ENCODE measurements at regions not wholly inside any gene's neighbourhood (a gene's known extent, or its start where the extent isn't known, plus 50 kb on each side); places are given as distances from the start of the nearest gene placed in this dataset.
A peak's percentile ranks its signal among the peaks of the same experiment; 100 is the strongest.

DNA sequence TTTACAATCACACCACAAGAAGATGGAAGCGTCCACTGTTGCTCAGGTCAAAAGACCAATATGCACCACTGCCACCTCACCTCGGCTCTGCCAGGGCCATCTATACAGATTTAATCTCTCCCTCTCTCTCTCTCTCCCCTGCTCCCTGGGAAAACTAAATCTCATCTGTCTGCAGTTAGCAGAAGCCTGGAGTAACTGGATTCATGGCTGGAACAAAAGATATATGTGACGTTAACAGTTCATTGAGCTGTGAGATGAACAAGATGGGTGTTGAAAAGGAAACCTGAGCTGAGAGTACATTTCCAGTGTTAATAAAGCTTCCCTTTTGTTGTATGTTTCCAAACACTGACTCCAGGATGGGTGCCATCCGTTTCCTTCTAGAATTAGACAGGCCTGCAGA is 369.7 kb downstream of the CDK5RAP2 start:
- no peak for DNase-seq

DNA sequence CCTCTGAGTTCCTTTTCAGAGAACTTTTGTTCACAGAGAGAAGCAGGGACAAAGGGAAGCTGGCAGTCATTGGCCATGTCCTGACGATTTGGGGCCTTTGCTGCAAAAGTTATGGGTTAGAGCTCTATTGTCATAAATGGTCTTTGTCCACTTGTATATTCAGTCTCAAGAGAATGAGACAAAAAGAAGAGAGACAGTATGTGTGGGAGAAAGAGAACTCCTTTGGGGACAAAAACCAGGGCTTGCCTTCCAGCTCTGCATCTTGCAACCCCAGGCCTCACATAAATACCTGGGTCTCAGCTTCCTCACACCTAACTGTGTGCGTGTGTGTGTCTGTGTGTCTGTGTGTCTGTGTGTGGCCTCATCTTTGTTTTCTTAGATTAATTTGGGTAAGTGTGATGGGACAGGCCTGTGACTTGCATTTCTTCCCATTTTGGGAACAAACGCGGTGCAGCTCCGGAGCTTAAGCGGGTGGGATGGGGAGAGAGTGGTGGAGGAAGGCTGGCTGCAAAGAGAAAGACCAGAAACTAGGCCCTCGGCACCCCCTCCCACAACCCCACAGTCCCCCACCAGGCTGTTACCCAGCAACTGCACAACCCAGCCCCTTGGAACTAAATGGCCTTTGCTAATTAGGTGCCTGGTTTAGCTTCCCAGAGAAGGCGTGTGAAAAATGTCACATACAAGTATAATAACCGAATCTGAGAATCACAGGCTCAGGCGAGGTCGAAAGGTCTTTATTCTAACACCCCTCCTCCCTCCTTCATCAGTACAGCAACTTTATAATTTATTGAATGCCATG is 376.9 kb downstream of the CDK5RAP2 start:
- DNase-seq: no peak

DNA sequence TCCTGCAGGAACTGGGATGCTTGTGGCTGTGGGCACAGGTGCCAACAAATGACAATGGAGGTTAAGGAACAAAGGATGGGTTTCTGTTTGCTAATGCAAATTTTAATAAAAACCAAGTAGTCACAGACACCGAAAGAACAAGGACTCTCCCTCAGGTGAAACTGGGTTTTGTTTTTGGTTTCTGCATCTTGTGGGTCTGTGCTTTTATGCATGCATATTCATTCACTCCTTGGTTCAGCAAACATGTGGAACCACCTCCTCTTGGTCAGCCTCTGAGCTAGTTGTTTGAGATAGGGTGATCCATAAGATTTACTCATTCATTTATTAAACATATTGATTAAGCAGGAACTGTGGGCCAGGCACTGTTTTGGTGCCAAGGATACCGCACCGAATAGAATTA is 381.9 kb downstream of the CDK5RAP2 start:
- DNase-seq: no peak

DNA sequence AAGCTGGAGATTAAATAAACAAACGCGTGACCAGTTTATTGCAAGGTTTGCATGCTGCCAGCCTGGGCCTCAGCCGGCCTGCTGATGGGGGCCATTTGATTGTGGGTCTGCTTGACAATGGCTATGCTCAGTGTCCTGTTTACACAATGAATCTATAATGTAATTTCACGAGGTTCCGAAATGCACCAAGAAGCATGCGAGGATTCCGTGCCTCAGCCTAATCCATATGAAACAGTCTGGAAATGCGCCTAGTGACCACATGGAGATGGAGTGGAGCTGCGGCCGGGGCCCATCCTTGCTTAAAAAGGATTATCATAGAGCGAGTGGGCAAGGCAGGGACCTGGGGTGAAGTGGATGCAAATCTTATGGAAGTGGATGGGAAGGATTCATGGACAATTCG is 382.4 kb downstream of the CDK5RAP2 start:
- no peak for DNase-seq

DNA sequence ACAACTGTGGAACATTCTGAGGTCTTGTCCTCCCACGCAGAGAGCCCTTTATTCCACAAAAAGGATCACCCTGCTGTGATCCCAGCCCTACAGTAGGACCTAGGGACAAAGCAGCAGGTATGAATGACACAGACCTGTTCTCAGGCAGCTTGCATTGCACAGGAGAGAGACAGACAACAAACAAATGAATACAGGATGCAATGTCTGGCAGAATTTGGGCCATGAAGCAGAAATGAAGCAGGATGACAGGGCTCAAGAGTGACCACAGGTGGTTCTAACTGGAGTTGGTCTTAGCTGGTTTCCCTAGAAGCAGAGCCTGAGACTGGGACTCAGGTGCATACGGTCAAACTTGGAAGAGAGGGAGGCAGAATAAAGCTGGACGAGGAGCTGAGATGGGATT is 388.8 kb downstream of the CDK5RAP2 start:
- DNase-seq: no peak

DNA sequence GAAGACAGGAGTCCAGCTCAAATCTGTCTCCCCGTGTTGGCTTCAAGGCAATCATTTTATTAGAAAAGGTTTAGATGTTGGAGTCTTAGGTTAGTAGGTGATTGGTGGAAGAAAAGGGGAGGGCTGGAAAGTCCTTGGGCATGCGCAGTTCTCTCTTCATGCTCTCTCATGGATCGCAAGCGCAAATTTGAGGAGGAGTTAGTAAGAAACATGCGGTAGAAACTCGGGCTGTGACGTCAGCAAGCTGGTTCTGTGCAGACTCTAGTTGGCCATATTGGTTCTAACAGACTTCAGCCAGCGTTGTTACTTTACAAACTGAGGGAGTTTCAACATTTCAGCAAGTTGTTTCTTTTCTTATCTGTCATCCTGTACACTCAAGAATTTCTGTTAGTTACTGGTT is 392.2 kb downstream of the CDK5RAP2 start:
- DNase-seq: no peak

DNA sequence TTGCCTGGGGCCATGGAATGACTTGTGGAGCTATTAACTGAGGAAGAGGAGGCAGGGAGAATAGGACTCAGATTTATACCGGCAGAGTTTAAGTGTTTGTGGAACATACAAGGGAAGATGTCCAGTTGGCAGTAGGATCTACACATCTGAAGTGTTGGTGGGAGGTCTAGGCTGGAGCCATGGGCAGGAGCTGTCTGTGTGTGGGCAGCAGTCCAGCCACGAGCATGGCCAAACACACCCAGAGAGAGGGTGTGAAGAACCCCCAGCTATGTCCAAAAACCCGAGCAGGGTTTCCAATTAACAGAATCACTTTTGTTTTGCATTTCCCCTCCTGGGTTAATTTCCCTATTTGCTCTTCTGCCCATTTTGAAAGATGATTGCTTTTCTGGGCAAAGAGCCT is 393.7 kb downstream of the CDK5RAP2 start:
- no peak for DNase-seq

DNA sequence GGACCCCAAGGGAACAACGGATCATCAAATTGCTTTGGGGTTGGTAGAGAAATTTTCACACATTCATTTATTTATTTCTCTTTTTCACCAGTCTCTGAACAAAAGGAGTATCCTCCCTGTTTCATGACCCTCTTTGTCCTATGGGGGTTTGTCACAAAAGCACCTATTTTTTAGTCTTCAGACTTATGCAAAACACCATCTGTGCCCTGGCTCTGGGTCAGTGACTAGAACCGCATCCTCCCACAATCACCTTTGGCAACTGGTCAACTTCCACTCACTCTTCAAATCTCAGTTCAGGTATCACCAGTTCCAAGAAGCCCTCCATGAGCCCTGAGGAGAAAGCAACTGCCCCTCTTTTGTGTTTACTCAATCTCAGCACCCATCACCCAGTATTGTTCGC is 395.7 kb downstream of the CDK5RAP2 start:
- DNase-seq: no peak

DNA sequence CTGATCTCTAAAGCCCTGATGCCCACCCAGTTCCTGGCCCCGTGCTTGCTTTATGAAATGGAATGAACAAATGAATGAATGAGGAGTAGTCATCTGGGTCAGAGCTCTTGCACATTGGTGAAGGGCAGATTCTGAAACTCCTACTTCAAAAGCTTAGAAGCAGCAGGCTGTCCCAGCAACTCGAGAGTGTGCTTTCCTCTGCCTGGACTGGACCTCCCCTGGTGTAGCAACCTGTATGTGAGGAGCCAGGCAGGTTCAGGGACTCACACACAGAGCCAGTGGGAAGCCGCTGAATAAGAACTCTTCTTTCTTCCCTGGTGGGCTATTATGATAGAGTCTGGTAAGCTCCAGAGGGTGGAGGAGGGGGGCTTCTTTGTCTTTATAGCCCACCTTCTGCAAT is 396.4 kb downstream of the CDK5RAP2 start:
- no peak for DNase-seq

DNA sequence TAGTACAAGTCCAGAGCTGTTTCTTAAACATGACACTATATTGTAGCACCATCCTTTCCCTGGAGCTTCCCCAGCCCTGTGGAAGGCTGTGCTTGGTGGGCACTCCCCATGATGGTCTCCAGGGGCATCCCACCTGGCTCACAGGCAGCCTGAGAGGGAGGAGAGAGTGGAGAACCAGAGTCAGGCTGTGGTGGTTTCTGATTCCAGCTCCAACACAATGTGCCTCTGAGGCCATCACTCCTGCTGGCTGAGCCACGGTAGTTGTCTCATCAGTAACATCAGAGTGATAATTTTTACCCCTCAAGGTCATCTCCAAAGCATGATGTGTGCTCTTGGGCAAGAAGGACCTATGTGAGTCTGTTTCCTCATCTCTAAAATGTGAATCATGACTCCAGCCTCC is 398.0 kb downstream of the CDK5RAP2 start:
- no peak for DNase-seq

DNA sequence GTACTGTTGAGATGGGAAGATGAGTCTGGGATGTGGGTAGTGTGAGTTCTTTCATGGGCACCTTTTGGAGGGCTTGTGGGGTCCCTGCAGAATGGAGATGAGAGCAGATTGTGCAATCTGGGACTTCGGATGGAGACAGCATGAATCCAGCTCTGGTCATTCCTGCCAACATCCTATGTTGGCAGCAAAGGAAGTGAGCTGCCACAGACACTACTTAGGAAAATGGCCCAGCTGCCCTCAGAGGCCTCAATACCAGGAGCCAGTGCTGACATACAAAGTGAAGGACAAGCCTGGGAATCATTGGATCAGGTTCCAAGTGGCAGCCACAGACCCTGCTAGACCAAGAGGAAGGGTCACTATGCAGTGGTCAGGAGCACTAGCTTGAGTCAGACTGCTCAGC is 402.8 kb downstream of the CDK5RAP2 start:
- no peak for DNase-seq

DNA sequence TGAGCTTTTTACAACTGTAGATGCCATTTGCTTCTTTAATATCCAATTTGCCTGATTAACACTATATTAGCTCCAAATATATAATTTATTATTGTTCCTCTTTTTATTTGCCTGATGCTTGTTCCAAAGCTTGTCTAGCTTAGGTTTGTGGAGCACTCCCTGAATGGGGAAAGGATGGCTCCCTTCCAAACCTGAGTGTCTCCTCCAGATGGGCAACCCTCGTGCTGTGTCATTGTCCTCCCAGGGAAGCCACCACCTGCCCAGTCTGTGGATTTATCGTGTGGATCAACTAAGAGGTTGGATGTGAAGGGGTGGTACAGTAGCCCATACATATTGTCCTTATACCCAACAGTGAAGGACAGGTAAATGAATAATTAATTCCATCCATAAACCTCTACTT is 404.9 kb downstream of the CDK5RAP2 start:
- DNase-seq: no peak

DNA sequence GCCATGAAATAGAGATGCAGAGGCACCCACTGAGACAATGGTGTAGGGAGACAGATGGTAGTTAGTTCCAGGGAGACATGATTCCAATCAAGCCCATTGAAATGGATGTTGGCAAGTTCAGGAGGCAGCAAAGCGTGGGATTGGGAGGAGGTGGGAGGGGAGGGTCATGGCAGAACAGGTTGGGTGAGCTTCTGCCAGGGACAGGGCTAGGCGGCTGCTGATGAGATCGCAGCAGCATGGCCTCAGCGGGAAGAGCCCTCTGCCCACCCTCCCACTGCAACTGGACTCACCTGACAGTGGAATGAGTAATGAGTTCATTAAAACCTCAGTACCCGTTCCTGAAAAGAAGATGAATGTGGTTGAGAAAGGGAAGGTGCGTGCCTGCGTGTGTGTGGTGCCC is 418.2 kb downstream of the CDK5RAP2 start:
- DNase-seq: no peak

DNA sequence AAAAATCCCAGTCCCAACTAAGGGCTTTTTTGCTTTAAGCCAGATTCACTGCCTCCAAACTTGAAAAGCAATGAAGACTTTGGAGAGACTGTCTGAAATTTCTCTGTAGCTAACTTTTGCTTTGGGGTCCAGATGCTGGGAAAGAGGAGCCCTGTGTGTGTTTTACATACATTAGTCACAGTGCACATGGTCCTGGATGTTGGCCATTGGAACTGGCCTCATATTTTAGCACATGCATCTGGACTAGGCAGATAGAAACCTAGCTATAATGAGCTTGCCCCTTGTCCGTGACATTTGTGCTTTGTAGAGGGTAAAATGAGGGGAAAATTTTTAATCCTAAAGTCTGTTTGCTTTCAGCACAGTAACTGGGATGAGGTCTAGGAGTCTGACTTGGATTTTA is 421.7 kb downstream of the CDK5RAP2 start:
- no peak for DNase-seq

DNA sequence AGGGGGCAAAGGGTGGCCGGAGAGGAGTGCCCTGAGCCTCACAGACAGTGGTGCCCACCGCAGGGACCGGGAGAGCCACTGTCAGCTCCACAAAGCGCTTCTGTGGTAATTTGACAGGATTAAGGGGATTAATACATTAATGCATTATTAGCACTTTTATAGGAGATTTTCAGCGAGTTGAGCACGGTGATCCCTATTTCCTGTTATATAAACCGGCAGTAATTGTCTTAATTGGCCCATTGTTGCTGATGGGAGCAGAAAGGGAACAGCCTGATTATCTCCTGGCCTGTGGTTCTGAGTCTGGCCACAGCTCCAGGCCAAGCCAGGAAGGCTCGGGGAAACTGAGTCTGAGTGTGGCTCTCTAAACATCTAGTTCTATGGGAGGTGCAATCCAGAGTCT is 423.6 kb downstream of the CDK5RAP2 start:
- no peak for DNase-seq

DNA sequence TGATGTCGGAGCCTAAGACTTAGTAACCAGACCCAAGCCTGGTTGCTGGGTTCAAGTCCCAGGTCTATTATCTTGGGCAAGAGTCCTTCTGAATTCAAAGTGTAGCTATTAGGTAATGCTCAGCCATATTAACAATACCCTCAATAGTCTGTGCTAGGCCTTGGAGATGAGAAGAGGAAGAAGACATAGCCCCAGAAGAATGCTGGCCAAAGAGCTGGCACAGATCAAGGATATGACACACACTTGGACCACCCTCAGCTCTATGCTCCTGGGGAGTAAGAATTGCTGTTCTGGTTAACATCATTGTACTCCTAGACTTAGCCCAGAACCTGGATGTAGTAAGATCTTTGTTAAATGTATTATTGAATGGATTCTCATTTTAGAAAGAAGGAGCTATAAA is 426.7 kb downstream of the CDK5RAP2 start:
- no peak for DNase-seq

DNA sequence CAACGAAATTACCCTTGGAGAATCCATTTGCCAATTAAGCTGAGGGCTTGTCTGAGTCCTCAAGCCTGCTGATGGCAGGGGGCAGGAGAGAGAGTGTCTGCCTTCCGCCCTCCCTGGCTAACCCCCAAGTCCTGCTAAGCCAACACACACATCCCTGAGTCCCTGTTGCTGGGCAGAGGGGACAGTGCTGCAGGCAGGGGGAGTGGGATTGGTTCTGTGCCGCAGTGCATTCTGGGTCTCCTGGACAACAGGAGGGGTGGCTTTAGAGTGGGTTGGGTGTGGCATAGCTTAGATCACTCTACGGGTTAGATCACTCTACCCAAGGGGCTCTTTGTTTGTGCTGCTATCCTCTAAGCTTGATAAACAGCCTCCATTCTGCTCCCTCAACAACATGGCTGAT is 427.7 kb downstream of the CDK5RAP2 start:
- DNase-seq: peak; percentile 45

DNA sequence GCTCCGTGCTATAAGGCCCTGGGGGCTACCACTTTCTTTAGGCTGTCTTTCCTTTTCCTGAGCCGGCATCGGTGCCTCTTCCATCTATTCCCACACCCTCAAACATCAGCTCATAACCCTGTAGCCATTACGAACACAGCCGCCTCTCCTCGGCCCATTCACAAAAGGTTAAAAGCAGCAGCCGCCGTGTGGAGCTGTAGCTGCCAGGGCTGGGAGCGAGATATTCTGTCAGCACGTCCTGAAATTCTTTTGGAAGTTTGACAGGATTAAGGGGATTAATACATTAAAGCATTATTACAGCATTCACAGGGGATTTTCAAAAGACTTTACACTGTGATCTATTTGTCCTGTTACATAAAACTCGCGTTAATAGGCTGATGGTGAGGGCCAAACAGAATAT is 428.2 kb downstream of the CDK5RAP2 start:
- no peak for DNase-seq

DNA sequence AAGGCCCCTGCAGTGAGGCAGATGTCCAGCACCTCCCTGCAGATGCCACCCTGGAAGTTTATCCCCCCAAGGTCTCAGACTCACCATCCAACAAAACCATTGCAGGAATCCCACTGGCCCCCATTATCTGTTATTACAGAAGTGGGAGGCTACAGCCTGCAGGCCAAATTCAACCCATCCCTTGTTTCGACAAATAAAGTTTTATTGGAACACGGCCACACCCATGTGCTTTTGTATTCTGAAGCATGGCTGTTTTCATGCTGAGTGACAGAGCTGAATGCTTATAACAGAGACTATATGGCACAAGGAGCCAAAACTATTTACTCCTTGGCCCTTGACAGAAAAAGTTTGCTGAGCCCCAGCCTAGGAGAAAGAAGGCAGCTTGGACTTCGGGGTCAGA is 428.8 kb downstream of the CDK5RAP2 start:
- DNase-seq: no peak

DNA sequence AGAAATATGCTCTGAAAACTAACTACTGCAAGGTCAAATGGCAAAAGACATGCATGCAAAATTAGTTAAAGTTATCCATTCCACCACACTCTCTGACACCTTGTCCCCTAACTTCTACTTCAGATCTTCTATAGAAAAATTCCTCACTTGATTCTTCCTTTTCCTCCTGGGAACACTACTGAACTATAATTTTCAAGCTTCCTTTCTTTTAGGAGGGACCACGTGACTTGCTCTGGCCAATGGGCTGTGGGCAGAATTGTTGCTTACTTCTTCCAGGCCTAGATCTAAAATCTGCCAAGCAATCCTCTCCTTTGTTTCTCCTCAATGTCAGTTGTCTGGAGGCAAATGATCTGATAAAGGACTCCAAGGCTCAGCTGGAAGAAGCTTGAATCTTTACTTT is 441.0 kb downstream of the CDK5RAP2 start:
- no peak for DNase-seq

DNA sequence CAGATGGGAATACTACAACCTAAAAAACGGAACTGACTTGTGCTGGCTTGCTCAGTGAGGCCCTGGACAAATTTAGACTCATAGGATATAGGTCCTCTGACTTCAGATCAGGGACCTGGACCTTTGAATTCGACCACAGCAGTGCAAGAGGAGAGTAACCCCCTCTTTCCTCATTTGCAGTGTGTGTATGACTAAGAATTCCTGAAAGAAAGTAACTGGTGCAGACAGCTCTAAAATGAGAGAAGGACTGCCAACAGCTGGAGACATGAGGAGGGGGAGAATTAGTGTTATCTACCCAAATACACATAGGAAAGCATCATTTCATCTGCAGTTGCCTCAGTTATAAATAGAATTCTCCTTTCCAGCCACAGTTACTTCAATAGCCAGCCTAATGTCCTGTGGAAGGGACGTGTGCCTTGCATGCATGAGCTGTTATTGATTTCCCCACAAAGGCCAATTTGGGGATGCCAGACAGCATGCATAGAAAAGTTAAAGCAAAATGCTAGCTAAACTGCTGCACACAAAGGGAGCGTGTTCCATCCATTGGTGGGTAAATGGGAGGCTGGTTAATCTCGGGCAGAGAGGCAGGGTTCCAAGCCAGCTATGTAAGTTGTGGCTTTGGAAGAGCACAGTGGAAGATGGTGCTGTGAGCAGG is 442.7 kb downstream of the CDK5RAP2 start:
- no peak for DNase-seq

DNA sequence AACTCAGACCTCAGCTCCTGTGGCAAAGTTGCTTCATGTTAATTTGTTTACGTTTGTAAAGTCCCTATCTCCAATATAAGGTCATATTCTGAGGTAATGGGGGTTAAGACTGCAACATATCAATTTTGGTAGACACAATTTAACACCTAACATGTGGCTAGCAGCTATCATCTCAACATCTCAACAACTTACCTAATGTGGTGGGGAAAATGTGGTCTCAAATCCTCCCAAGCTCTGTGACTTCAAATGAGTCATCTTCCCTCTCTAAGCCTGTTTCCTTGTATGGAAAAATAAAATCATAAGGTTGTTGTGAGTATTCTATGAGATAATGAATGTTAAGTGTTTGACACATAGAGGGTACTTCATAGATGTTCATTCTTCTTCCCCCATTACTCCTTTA is 443.3 kb downstream of the CDK5RAP2 start:
- no peak for DNase-seq

DNA sequence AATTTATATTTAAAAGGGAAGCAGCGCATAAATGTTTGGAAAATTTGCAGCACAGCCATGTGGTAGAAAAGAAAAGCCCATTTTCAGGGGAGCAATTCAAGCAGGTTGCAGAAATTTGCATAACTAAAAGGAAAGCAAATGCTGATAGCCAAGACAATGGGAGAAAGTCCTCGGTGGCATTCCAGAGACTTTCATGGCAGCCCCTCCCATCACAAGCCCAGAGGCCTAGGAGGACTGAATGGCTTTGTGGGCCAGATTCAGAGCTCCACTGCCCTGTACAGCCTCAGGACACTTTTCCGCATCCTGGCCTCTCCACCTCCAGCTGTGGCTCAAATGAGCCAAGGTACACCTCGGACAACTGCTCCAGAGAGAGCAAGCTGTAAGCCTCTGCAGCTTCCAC is 462.9 kb downstream of the CDK5RAP2 start:
- no peak for DNase-seq

DNA sequence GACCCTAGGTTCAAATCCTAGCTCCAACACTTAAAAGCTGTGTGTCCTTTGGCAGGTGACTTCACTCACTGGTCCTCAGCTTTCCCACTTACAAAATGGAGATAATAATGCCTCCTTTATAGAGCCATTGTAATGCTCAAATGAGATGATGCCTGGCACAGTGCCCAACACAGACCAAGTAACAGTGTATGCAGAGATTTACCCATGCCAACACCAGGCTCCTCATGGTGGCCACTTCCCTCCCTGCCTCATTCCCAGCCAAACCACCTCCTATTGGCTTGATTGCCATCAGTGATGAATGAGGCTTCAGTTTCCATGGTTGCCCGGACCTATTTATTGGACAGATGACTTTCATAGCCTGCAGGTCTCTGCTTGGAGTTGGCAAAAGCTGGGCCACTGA is 469.4 kb downstream of the CDK5RAP2 start:
- no peak for DNase-seq

DNA sequence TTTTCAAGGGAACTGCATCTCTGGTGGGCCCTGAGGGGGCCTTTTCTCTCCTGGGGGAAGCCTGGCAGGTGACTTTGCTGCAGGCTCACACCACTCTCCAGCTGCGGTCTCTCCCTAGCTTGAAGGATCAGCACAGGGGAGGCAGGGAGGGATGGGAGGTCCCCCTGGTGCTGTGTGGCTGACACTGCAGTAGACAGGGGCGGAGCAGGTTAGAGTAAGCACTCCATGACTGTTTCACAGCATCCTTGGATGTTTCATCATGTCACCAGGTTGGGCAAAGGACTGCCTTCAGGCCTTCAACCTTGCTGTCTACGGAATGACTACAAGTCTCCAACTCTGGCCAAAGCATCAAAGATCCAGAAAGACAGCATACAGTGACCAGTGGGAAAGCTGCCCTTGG is 470.7 kb downstream of the CDK5RAP2 start:
- no peak for DNase-seq

Data from right forelimb (tissue), 1 donor.